ENCODE measurements at regions not wholly inside any gene's neighbourhood (a gene's known extent, or its start where the extent isn't known, plus 50 kb on each side); places are given as distances from the start of the nearest gene placed in this dataset.

- H4K8ac ChIP-seq (ENCODE audit: extremely low read depth, insufficient read depth, low read length) = no peak overlapping the region
- no peak overlapping the region for H3K27ac ChIP-seq (ENCODE audit: low read depth, low read length)
- no peak overlapping the region for H3K14ac ChIP-seq (ENCODE audit: insufficient read length)
- DNase-seq (ENCODE audit: low read depth in 1 of 2, low spot score in 2 of 2) = no peak
- H4K5ac ChIP-seq (ENCODE audit: insufficient read length, low read depth, low read length) = no peak overlapping the region
- H3K36me3 ChIP-seq (ENCODE audit: control insufficient read depth in 2 of 4, insufficient read depth in 4 of 4, low read length in 3 of 4) = no peaks in the 10 kb centered on the region
- H3K23ac ChIP-seq (ENCODE audit: insufficient read length) = no peak overlapping the region
- CTCF ChIA-PET (ENCODE audit: partially characterized antibody) = interaction anchor here (1.1 kb wide), 1 partner anchor 33 kb away, joined by 3 read pairs; no protein-coding TSS in a partner anchor
- peaks cover 0 to 13% (median 5%) of the 10 kb centered on the region in 4 experiments; a peak in 3 of 7 replicates for H3K4me1 ChIP-seq (replicated peaks in 1 of 4; ENCODE audit: control insufficient read depth in 3 of 4, insufficient read depth in 4 of 4, low read length in 3 of 4)
- H3K4me2 ChIP-seq (ENCODE audit: insufficient read depth in 1 of 2, low read depth in 2 of 2, low read length in 2 of 2) = no peak overlapping the region
- no peak overlapping the region for H2BK20ac ChIP-seq (ENCODE audit: low read length)
- no peak overlapping the region for H2AK5ac ChIP-seq (ENCODE audit: low read depth, low read length)
- FAIRE-seq = no peak
- H3K9me3 ChIP-seq (ENCODE audit: insufficient read depth in 2 of 2, low read depth in 1 of 2, low read length in 1 of 2) = no peaks in the 10 kb centered on the region
- H3K79me1 ChIP-seq (ENCODE audit: low read depth, low read length) = no peaks in the 10 kb centered on the region
- H2BK12ac ChIP-seq (ENCODE audit: low read depth, low read length) = no peak overlapping the region
- H2BK5ac ChIP-seq (ENCODE audit: low read depth, low read length) = no peak overlapping the region
- no peak overlapping the region for H2BK15ac ChIP-seq (ENCODE audit: low read length)
- H3K23me2 ChIP-seq (ENCODE audit: low read depth, low read length) = no peaks in the 10 kb centered on the region
- POLR2A ChIA-PET (ENCODE audit: partially characterized antibody) = no interaction called here
- 84% methylated on average over 4 of the region's 4 CpGs; no CpG with 5 or more reads in 1 of the 2 experiments for WGBS, 2 experiments (ENCODE audit: extremely low coverage in 1 of 2, insufficient coverage in 1 of 2, insufficient read length in 1 of 2, insufficient replicate concordance in 2 of 2, low coverage in 1 of 2, low lambda C conversion rate in 2 of 2, missing lambda C conversion rate in 1 of 2)
- no peak overlapping the region for H3K9ac ChIP-seq (replicated peaks in 1 of 4; ENCODE audit: extremely low read depth in 1 of 4, low read depth in 3 of 4, low read length in 3 of 4)
- H4K91ac ChIP-seq (replicated peaks; ENCODE audit: insufficient read length, low read length) = no peak overlapping the region
- H3K27me3 ChIP-seq (replicated peaks in 1 of 4; ENCODE audit: control insufficient read depth in 3 of 4, extremely low read depth in 1 of 4, insufficient read depth in 3 of 4, low read length in 3 of 4) = no peaks in the 10 kb centered on the region
- no peak overlapping the region for H3K56ac ChIP-seq (replicated peaks; ENCODE audit: insufficient read length, low read depth, low read length)
- H4K20me1 ChIP-seq (replicated peaks in 1 of 2; ENCODE audit: control insufficient read depth in 1 of 2, insufficient read depth in 2 of 2, low read length in 2 of 2) = no peaks in the 10 kb centered on the region
- H3K79me2 ChIP-seq (ENCODE audit: control insufficient read depth in 1 of 2, insufficient read depth in 2 of 2, low read length in 2 of 2) = no peaks in the 10 kb centered on the region
- no peak overlapping the region for H3K18ac ChIP-seq (ENCODE audit: extremely low read depth, low read length)
- no peak overlapping the region for H3K4ac ChIP-seq (replicated peaks; ENCODE audit: insufficient read length, low read depth, low read length)
- H3K4me3 ChIP-seq (ENCODE audit: extremely low read depth in 1 of 4, insufficient read depth in 2 of 4, low read depth in 3 of 4, low read length in 4 of 4) = no peak overlapping the region
- H2AFZ ChIP-seq (ENCODE audit: low read length) = no peak overlapping the region
- H2BK120ac ChIP-seq (replicated peaks; ENCODE audit: low read depth, low read length) = no peak overlapping the region
- TF ChIP-seq ASH2L (IDR thresholded peaks at IDR 0.05; ENCODE audit: low read length) (no peak), FOSL1 (IDR thresholded peaks at IDR 0.05; ENCODE audit: insufficient read depth, low read depth, low read length) (no peak), TAF7 (optimal IDR thresholded peaks at IDR 0.05; ENCODE audit: borderline replicate concordance, low read depth, low read length) (no peak), EP300 (IDR thresholded peaks at IDR 0.05; ENCODE audit: borderline replicate concordance in 1 of 2, low read depth in 2 of 2, low read length in 2 of 2) (no peak)
Measured at GRCh38 chr15:70319466-70319865, 221.7 kb upstream of the TLE3 start.

All from H1 (cell line).